ENCODE measurements at regions not wholly inside any gene's neighbourhood (a gene's known extent, or its start where the extent isn't known, plus 50 kb on each side); places are given as distances from the start of the nearest gene placed in this dataset.

DNA sequence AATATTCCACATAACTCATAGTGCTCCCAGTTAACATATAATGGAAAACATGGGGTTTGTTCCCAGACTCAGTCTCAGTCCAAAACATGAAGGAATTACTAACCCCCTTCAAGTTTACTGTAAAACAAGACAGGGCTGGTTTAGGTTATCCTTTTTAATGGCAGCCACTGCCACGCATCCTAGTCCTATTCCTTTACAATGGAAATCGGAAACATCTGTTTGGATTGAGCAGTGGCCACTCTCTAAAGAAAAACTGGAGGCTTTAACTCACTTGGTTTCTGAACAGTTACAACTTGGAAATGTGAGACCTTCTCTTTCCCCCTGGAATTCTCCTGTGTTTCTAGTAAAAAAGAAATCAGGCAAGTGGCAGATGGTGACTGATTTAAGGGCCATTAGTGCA lies 609.9 kb upstream of the ACO1 start:
- no TSS peak for BruUV-seq (replicated peaks)
- H3K4me3 ChIP-seq = no peak overlapping the region
- H3K9me3 ChIP-seq (ENCODE audit: insufficient read depth, low read depth) = no peaks in the 10 kb centered on the region; the same call in 1 of the 2 replicates
- H3K4me1 ChIP-seq (replicated peaks; ENCODE audit: insufficient read depth) = no peaks in the 10 kb centered on the region
- H4K20me1 ChIP-seq (ENCODE audit: insufficient read depth) = no peaks in the 10 kb centered on the region
- H3K79me2 ChIP-seq (ENCODE audit: low read depth) = no peaks in the 10 kb centered on the region
- TF ChIP-seq EZH2 (IDR thresholded peaks at IDR 0.05; ENCODE audit: low read depth) = no peak
- TF ChIP-seq, protein P1, sequence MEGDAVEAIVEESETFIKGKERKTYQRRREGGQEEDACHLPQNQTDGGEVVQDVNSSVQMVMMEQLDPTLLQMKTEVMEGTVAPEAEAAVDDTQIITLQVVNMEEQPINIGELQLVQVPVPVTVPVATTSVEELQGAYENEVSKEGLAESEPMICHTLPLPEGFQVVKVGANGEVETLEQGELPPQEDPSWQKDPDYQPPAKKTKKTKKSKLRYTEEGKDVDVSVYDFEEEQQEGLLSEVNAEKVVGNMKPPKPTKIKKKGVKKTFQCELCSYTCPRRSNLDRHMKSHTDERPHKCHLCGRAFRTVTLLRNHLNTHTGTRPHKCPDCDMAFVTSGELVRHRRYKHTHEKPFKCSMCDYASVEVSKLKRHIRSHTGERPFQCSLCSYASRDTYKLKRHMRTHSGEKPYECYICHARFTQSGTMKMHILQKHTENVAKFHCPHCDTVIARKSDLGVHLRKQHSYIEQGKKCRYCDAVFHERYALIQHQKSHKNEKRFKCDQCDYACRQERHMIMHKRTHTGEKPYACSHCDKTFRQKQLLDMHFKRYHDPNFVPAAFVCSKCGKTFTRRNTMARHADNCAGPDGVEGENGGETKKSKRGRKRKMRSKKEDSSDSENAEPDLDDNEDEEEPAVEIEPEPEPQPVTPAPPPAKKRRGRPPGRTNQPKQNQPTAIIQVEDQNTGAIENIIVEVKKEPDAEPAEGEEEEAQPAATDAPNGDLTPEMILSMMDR (conservative IDR thresholded peaks at IDR 0.05) = no peak
- H3F3A ChIP-seq (ENCODE audit: insufficient read depth, low read depth) = no peaks in the 10 kb centered on the region
- intact Hi-C loops (cut with micrococcal nuclease; ENCODE audit: unreplicated experiment) = no loop called here
- ChIA-PET POLR2A (ENCODE audit: unreplicated experiment) (no interaction called here), CTCF (no interaction called here)
- no peak overlapping the region for H2AFZ ChIP-seq
- H3K4me2 ChIP-seq = no peak overlapping the region
- H3K36me3 ChIP-seq (ENCODE audit: low read depth) = no peaks in the 10 kb centered on the region
- no peak overlapping the region for H3K27ac ChIP-seq
- no peak for DNase-seq
- no peaks in the 10 kb centered on the region for H3K9me2 ChIP-seq (ENCODE audit: insufficient read depth)
- no peaks in the 10 kb centered on the region for H3K27me3 ChIP-seq (ENCODE audit: insufficient read depth, low read depth)

DNA sequence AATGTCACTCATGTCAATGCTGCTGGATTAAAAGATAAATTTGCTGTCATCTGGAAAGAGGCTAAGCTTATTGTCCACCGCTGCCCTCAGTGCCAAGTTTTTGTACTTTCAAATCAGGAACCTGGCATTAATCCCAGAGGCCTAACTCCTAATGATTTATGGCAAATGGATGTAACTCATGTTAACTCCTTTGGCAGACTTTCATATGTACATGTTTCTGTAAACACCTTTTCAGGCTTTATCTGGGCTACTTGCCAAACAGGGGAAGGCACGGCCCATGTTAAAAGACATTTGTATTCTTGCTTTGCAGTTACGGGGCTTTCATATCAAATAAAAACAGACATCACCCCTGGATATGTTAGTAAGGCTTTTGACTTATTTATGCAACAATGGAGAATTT lies 608.0 kb upstream of the ACO1 start:
- no peaks in the 10 kb centered on the region for H3K27me3 ChIP-seq (ENCODE audit: insufficient read depth, low read depth)
- CTCF ChIA-PET = no interaction called here
- intact Hi-C loops (cut with micrococcal nuclease; ENCODE audit: unreplicated experiment) = no loop called here
- no peak for TF ChIP-seq EZH2 (IDR thresholded peaks at IDR 0.05; ENCODE audit: low read depth)
- TF ChIP-seq, protein P1 (conservative IDR thresholded peaks at IDR 0.05) = no peak
- no peak overlapping the region for H3K4me2 ChIP-seq
- H3F3A ChIP-seq (ENCODE audit: insufficient read depth, low read depth) = no peaks in the 10 kb centered on the region
- H2AFZ ChIP-seq = no peak overlapping the region
- H3K4me1 ChIP-seq (replicated peaks; ENCODE audit: insufficient read depth) = no peaks in the 10 kb centered on the region
- H3K9me2 ChIP-seq (ENCODE audit: insufficient read depth) = no peaks in the 10 kb centered on the region
- no peak overlapping the region for H3K27ac ChIP-seq
- no peaks in the 10 kb centered on the region; the same call in 1 of the 2 replicates for H3K9me3 ChIP-seq (ENCODE audit: insufficient read depth, low read depth)
- H3K4me3 ChIP-seq = no peak overlapping the region
- no peak for DNase-seq
- POLR2A ChIA-PET (ENCODE audit: unreplicated experiment) = no interaction called here
- BruUV-seq (replicated peaks) = no TSS peak
- no peaks in the 10 kb centered on the region for H3K36me3 ChIP-seq (ENCODE audit: low read depth)
- no peaks in the 10 kb centered on the region for H4K20me1 ChIP-seq (ENCODE audit: insufficient read depth)
- no peaks in the 10 kb centered on the region for H3K79me2 ChIP-seq (ENCODE audit: low read depth)

DNA sequence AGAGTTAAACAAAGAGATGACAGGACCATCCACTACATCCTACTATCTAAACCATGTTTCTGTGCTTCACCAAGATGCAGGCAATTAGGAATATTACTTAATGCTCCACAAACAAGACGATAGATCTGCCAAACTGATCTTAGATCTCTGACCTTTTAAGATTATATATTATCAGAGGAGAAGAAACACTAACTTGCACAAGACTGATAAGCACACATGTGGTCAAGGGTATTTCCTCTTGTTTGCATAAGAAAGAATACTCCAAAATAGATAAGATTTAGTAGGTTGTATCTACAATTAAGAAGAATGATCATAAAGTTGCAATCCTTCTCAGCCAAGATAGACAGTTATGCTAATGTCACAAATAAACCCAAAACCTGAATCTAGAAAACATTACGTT lies 601.0 kb upstream of the ACO1 start:
- intact Hi-C loops (cut with micrococcal nuclease; ENCODE audit: unreplicated experiment) = no loop called here
- no peaks in the 10 kb centered on the region for H3K79me2 ChIP-seq (ENCODE audit: low read depth)
- no peaks in the 10 kb centered on the region for H3K27me3 ChIP-seq (ENCODE audit: insufficient read depth, low read depth)
- no TSS peak for BruUV-seq (replicated peaks)
- H3K36me3 ChIP-seq (ENCODE audit: low read depth) = no peaks in the 10 kb centered on the region
- H3K27ac ChIP-seq = no peak overlapping the region
- no peaks in the 10 kb centered on the region; the same call in 1 of the 2 replicates for H3K9me3 ChIP-seq (ENCODE audit: insufficient read depth, low read depth)
- H4K20me1 ChIP-seq (ENCODE audit: insufficient read depth) = no peaks in the 10 kb centered on the region
- no peak overlapping the region for H3K4me3 ChIP-seq
- DNase-seq = no peak
- no peaks in the 10 kb centered on the region for H3K4me1 ChIP-seq (replicated peaks; ENCODE audit: insufficient read depth)
- TF ChIP-seq, protein P1 (conservative IDR thresholded peaks at IDR 0.05) = no peak
- TF ChIP-seq EZH2 (IDR thresholded peaks at IDR 0.05; ENCODE audit: low read depth) = no peak
- no peak overlapping the region for H3K4me2 ChIP-seq
- ChIA-PET CTCF (no interaction called here), POLR2A (ENCODE audit: unreplicated experiment) (no interaction called here)
- no peak overlapping the region for H2AFZ ChIP-seq
- no peaks in the 10 kb centered on the region for H3F3A ChIP-seq (ENCODE audit: insufficient read depth, low read depth)
- H3K9me2 ChIP-seq (ENCODE audit: insufficient read depth) = no peaks in the 10 kb centered on the region

Data from PC-9 (cell line).